ENCODE measurements at regions not wholly inside any gene's neighbourhood (a gene's known extent, or its start where the extent isn't known, plus 50 kb on each side); places are given as distances from the start of the nearest gene placed in this dataset.

DNA sequence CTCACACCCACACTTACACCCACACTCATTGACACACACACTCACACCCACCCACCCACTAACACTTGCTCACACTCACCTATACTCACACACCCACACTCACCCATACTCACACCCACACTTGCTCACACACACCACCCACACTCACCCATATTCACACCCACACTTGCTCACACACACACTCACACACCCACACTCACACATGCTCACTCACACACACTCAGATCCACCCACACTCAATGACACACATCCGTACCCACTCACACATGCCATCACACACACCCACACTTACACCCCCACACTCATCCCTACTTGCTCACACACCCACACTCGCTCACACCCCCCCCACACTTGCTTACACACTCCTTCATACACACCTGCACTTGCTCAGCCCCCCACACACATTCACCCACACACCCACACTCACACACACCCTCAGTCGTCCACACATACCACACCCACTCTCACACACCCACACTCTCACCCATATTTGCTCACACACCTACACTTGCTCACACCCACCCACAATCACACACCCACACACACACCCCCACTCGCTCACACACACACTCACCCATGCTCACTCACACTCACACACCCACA, 321.1 kb upstream of the N4BP1 start:
- DNase-seq (ENCODE audit: low spot score), result no peak
- TF ChIP-seq, protein P1, sequence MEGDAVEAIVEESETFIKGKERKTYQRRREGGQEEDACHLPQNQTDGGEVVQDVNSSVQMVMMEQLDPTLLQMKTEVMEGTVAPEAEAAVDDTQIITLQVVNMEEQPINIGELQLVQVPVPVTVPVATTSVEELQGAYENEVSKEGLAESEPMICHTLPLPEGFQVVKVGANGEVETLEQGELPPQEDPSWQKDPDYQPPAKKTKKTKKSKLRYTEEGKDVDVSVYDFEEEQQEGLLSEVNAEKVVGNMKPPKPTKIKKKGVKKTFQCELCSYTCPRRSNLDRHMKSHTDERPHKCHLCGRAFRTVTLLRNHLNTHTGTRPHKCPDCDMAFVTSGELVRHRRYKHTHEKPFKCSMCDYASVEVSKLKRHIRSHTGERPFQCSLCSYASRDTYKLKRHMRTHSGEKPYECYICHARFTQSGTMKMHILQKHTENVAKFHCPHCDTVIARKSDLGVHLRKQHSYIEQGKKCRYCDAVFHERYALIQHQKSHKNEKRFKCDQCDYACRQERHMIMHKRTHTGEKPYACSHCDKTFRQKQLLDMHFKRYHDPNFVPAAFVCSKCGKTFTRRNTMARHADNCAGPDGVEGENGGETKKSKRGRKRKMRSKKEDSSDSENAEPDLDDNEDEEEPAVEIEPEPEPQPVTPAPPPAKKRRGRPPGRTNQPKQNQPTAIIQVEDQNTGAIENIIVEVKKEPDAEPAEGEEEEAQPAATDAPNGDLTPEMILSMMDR (IDR thresholded peaks at IDR 0.05; ENCODE audit: extremely low read depth, missing control alignments), result no peak

DNA sequence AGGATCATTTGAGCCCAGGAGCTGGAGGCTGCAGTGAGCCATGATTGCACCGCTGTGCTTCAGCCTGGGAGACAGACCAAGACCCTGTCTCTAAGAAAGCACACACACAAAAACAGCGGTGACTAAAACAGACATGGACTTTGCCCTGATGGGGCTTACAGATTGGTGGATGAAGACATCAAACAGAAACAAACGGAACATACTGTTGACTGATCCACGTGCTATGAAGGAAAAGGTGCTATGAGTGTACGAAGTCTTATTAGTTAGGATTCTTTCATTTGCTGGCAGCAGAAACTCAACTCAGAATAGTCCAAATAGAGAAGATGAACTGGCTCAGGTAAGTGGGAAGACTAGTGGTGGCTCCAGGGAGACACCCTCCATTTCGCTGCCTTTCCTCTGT, 309.8 kb upstream of the N4BP1 start:
- no peak for DNase-seq (ENCODE audit: low spot score)
- TF ChIP-seq, protein P1 (IDR thresholded peaks at IDR 0.05; ENCODE audit: extremely low read depth, missing control alignments), result no peak

DNA sequence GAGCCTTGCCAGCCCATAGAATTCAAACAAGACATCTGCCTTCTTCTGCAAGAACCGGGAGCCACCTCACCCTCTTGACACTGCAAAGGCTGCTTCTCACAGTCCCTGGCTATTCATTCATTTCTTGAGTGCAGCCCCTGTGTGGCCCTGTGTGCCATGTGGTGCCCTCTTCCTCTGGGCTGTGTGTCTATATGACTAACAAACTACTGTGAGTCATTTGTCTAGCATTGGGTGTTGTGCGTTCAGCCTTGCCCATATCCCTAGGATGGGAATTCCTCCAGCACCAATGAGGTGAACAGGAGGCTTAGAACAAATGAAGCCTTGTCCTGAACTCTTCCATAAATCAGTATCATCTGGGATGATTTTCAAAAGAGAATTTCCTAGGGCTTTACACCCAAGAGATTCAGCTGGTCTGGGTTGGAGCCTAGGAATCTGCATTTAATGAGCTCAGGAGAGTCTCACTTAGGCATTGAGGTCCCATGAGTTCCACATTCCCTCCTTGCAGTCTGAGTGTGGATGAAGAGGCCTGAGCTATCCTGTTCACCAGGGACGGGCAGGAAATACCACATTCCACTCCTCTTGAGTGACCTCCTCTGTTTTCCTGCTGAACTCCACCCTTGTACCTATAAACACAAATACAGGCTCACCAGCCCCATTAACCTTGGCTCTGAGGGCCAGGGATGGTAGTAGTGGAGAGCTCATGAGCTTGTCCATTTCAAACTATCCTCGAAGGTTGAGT, 308.7 kb upstream of the N4BP1 start:
- DNase-seq (ENCODE audit: low spot score), result no peak
- TF ChIP-seq, protein P1 (IDR thresholded peaks at IDR 0.05; ENCODE audit: extremely low read depth, missing control alignments), result no peak

DNA sequence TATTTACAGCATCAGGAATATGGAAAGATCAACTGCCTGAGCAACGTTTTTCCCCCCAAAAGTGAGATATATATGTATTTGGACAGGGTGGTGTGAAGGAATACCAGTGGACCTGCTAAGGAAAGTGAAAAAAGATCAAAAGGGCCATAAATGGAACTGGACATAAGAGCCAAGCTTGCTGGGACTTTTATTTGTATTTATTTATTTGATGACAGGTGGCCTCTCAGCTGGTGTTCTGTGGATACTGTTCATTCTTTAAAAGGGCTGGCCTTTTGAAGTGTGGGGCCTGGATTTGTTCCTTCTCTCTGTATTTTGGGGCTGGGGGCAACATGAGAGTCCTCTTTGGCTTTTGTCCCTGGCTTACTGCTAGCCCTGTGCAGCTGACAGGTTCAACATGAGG, 306.6 kb upstream of the N4BP1 start:
- TF ChIP-seq, protein P1 (IDR thresholded peaks at IDR 0.05; ENCODE audit: extremely low read depth, missing control alignments), result no peak
- DNase-seq (ENCODE audit: low spot score), result no peak

DNA sequence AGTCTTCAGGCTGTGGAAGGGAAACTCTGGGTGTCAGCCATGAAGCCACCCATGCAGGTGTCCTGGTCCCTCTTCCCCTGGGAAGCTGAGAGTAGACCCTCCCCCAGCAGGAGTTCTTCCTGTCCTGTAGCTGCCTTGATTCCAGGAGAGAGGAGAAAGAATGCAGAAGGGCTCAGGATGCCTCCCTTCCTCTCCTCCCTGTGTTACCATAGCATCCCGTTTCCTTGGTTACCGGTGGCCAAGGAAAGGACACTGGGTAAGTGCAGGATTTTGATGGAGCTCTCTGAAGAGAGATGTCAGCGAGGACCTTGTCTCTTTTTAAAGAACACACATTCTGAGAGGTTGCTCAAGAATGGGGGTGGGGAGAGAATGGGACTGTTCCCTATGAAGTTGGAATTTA, 304.1 kb upstream of the N4BP1 start:
- TF ChIP-seq, protein P1 (IDR thresholded peaks at IDR 0.05; ENCODE audit: extremely low read depth, missing control alignments), result no peak
- no peak for DNase-seq (ENCODE audit: low spot score)

DNA sequence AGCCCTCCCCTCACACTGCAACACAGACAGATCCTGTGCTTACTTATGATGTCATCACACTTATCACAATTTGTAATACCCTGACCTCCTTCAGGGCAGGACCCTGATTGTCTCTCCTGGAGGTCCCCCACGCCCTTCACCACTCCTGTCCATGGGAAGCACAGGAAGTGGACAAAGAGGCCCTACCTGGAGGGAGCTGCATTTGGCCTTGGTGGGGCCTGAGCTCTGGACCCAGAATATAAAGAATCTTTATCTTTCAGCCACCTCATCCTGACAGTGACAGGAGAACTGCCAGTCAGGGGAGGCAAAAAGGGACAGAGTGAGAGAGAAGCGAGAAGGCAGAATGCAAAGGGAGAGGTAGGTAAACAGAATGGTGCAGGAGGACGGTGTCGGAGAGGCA, 303.4 kb upstream of the N4BP1 start:
- TF ChIP-seq, protein P1 (IDR thresholded peaks at IDR 0.05; ENCODE audit: extremely low read depth, missing control alignments), result no peak
- DNase-seq (ENCODE audit: low spot score), result no peak

DNA sequence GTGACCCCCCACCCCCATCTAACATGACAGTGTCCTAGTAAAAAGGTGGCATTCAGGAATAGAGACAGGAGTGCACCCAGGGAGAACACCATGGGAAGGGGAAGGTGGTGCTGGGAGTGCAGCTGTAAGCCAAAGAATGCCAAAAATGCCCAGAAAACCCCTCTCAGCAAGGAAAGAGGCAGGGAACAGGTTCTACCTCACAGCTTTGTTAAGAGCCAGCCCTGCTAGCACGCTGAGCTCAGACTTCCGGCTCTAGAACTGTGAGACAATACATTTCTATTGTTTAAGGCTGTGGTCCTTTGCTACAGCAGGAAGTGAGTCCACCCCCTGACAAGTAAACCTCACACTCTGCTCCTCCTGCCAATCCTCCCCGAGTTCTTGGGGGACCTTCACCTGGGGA, 302.4 kb upstream of the N4BP1 start:
- peak; percentile 26 for DNase-seq (ENCODE audit: low spot score)
- TF ChIP-seq, protein P1 (IDR thresholded peaks at IDR 0.05; ENCODE audit: extremely low read depth, missing control alignments), result no peak
